ENCODE measurements at regions not wholly inside any gene's neighbourhood (a gene's known extent, or its start where the extent isn't known, plus 50 kb on each side); places are given as distances from the start of the nearest gene placed in this dataset.
A peak's percentile ranks its signal among the peaks of the same experiment; 100 is the strongest.

DNA sequence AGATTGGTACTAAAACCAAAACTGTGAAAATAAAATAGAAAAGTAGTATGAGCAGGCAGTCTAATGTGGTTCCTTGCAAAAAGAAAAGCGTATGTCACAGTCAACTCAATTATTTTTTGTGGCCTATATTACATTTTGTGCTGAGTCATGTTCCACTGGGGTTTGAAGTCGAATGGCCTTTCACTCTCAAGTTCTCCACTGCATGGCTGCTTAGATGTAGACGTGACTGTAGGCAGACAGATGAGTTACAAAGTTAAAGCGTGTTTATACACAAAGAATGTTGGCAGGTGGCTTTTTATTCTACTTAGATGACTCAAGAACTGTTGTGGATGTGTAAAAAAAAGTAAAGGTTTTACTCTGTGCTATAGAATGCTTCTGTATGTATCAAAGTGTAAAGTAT, 133.9 kb downstream of the SLITRK6 start:
- peak; percentile 3 for DNase-seq (ENCODE audit: low read depth)

GRCh38 chr13:85663856-85664255, 135.4 kb downstream of the SLITRK6 start:
- no peak for DNase-seq (ENCODE audit: low read depth)

- no peak for DNase-seq (ENCODE audit: low read depth)
Measured at GRCh38 chr13:85662186-85662585, 137.0 kb downstream of the SLITRK6 start.

DNA sequence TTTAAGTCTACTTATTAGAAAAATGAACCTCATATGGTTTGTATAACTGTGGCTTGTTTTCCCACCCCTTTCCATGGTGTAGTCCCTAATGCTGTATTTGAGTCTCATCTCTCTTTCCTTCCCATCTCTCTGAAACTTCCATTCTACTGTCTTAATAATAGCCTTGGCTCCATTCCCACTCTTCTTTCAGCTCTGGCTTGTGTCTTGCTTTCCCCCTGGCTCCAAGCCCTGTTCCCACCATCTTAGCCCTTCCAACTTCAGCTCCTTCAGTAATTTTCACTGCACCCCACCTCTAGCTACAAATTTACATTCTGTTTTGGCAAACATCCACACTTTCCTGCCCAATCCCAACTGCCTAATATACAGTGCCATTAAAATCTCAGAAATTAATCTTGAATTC, 137.5 kb downstream of the SLITRK6 start:
- DNase-seq (ENCODE audit: low read depth), result no peak

DNA sequence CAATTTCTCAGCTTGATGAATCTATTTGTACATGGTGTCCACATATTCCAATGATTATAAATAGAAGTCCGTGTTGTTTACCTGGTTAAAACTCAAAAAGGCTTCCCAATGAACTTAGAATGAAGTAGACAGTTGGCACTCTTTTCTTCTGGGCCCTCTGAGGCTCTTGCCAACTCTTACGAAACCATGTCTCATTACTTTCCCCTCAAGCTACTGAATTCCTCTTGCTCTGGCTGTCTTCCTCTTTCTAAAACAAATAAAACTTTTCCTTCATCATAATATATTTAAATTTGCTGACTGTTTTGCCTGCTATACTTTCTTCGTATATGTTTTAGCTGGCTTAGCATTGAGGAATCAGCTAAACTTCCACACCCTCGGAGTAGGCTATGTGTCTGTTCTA, 139.7 kb downstream of the SLITRK6 start:
- peak; percentile 48 for DNase-seq (ENCODE audit: low read depth)

DNA sequence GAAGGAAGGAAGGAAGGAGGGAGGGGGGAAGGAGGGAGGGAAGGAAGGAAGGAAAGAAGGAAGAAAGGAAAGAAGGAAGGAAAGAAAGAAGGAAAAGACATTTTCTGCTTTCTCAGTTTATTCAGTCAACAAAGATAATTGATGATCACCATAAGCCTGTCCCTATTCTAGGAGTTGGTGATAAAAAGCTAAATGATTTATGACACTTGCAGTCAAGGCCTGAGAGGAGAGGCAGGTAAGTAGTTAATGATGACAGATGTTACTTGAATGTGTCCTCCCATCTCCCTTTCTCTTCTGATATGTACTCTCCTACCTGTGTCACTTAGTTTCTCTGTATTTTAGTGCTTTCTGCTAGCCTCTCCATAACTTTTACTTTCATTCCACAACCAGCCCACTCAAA, 141.3 kb downstream of the SLITRK6 start:
- DNase-seq (ENCODE audit: low read depth), result no peak

- no peak for DNase-seq (ENCODE audit: low read depth)
Measured at GRCh38 chr13:85655040-85655439, 144.2 kb downstream of the SLITRK6 start.

DNA sequence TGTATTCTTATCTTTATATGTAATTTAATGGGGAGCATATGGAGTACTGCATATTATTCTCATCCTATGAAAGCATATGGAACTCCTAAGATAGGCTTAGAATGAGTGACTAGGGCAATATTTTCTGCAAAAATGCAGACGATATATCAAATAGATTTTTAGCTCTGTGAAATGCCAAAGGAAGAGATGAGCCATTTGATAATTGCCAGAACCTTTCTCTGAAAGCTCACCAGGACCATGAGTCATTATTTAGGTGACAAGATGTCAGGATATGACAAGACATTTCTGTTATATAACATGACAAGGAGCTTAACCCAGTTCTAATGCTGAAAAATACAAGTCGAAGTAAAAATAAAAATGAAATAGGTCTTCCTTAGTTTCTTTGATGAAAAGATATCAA, 145.0 kb downstream of the SLITRK6 start:
- no peak for DNase-seq (ENCODE audit: low read depth)

DNA sequence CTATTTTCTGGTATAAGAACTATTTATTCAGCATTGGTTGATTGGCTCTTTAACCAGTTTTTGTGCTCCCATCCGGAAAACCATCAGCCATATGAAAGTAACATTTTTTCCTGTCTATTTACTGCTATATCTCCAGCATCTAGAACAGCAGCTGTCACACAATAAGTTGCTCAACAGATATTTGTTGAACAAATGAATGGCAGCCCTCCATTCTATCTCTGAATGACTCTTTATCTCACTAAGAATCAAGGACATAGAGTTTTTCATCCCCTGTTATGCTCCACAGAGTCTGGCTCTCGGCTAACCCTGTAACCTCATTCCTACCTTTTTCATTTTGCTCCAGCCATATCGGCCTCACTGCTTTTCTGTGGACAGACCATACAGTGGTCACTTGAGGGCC, 145.5 kb downstream of the SLITRK6 start:
- DNase-seq (ENCODE audit: low read depth), result no peak

- no peak for DNase-seq (ENCODE audit: low read depth)
Measured at GRCh38 chr13:85652491-85652890, 146.7 kb downstream of the SLITRK6 start.

DNA sequence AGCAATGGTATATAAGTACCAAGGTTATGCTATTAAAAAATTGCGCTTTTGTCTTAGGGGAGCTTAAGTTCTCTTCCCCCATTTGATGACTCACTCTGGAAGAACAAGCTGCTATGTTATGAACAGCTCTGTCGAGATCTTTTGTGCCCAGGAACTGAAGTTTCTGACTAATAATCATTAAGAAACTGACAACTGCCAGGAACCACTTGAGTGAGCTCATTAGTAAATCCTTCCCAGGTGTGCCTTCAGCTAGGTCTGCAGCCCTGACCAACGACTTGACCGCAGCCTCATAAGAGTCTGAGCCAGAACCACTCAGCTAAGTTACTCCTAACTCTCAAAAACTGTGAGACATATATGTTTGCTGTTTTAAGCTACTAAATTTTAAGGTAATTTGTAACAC, 147.8 kb downstream of the SLITRK6 start:
- no peak for DNase-seq (ENCODE audit: low read depth)

- DNase-seq (ENCODE audit: low read depth), result no peak
Measured at GRCh38 chr13:85650613-85651012, 148.6 kb downstream of the SLITRK6 start.

DNA sequence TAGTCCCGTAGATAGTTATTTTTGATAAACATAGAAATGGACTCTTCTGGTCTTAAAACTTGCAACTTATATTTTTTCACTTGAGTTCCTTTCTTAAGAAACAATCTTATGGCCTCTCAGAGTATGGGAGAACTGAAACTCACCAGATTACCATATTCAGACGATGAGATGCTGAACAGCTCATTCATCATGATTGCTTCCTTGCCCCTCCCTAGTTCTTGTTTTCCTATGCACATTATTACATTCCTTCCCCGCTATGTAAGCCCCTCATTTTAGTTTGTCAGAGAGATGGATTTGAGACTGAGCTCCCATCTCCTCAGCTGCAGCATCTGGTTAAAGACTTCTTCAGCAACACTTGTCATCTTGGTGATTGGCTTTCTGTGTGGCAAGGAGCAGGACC, 158.5 kb downstream of the SLITRK6 start:
- peak; percentile 1 for DNase-seq (ENCODE audit: low read depth)

DNA sequence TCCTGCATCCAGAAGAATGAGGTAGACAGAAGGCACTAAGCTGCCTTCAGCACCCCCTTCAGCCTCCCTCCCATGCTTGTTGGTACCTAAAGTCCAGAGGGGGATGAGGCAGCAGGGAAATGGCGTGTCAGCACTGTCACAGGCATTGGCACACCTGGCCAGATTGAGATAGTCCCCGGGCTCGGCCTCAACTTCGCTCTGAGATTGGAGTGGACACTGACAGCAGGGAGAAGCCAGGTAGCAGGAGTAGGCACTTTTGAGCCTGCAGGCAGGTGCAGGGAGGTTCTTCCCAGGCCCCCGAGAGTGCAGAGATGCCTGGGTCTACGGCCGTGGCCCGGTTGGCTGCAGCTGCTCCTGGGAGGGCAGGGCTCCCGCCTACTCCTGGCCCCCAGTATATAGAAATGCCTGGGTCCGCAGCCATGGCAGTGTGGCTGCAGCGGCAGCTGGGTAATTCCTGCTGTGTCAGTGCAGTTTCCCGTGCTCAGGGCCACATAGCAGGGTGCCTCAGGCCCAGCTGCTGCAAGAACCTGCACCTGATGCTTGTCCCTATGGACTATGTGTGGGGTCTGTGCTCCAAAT, 160.3 kb downstream of the SLITRK6 start:
- DNase-seq (ENCODE audit: low read depth), result no peak

- no peak for DNase-seq (ENCODE audit: low read depth)
Measured at GRCh38 chr13:85638265-85638664, 161.0 kb downstream of the SLITRK6 start.

- DNase-seq (ENCODE audit: low read depth), result no peak
Measured at GRCh38 chr13:85632526-85633195, 166.6 kb downstream of the SLITRK6 start.

- DNase-seq (ENCODE audit: low read depth), result peak; percentile 63
Measured at GRCh38 chr13:85631801-85632200, 167.4 kb downstream of the SLITRK6 start.

- DNase-seq (ENCODE audit: low read depth), result no peak
Measured at GRCh38 chr13:85626603-85627002, 172.6 kb downstream of the SLITRK6 start.

GRCh38 chr13:85619321-85619720, 179.9 kb downstream of the SLITRK6 start:
- no peak for DNase-seq (ENCODE audit: low read depth)

- DNase-seq (ENCODE audit: low read depth), result no peak
Measured at GRCh38 chr13:85618521-85618920, 180.7 kb downstream of the SLITRK6 start.

DNA sequence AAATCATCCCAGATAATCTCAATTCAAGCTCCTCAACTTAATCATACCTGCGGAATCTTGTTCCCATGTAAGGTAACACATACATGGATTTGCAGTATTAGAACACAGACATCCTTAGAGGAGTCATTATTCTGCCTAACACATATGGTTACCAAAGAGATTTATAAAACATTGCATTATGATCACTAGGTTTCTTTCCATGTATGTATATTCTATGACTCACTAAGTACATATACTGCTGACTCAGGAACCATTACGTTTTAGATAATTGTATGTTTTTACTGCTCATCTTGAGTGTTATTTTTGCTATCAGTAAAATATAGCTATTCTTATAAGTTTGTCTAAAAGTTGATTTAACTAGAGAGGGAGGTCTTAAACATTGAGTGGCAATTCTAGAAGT, 182.9 kb downstream of the SLITRK6 start:
- DNase-seq (ENCODE audit: low read depth), result no peak

DNA sequence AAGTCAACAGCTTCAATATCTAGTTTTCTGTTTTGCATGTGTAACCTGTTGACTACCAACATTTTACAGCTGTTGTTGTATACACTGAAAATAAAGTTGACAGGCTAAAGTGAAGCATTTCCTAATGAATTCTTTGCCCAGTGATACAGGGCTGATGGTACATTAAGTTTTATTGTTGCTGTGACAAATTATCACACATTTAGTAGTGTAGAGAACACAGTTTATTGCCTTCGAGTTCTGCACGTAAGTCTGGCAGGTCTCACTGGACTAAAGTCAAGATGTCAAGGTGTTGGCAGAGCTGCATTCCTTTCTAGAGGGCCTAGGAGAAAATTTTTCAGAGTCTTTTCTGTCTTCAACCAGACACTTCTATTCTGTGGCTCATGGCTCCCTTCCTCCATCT, 184.2 kb downstream of the SLITRK6 start:
- DNase-seq (ENCODE audit: low read depth), result no peak

GRCh38 chr13:85610024-85610423, 189.2 kb downstream of the SLITRK6 start:
- no peak for DNase-seq (ENCODE audit: low read depth)

GRCh38 chr13:85608255-85608829, 190.9 kb downstream of the SLITRK6 start:
- DNase-seq (ENCODE audit: low read depth), result no peak
